ENCODE measurements at regions not wholly inside any gene's neighbourhood (a gene's known extent, or its start where the extent isn't known, plus 50 kb on each side); places are given as distances from the start of the nearest gene placed in this dataset.

GRCh38 chr10:130913844-130914243 lies 397.7 kb downstream of the TCERG1L start:
- Histone ChIP-seq H3K23ac (ENCODE audit: low read depth, low read length) (no peak overlapping the region), H3K4me3 (ENCODE audit: insufficient read depth, low read depth, low read length) (no peak overlapping the region), H3K9ac (ENCODE audit: low read depth, low read length) (no peak overlapping the region), H3K79me1 (ENCODE audit: low read depth in 1 of 2, low read length in 2 of 2) (no peaks in the 10 kb centered on the region), H2BK20ac (ENCODE audit: low read depth, low read length) (no peak overlapping the region), H3K9me1 (ENCODE audit: insufficient read depth, low read length) (no peaks in the 10 kb centered on the region), H3K56ac (ENCODE audit: extremely low read depth, insufficient read depth, low read length) (no peak overlapping the region), H4K20me1 (ENCODE audit: insufficient read depth, low read length) (no peaks in the 10 kb centered on the region), H2AFZ (replicated peaks; ENCODE audit: low read length, poor library complexity) (no peak overlapping the region), H4K5ac (ENCODE audit: low read depth, low read length) (no peak overlapping the region), H3K27me3 (ENCODE audit: control insufficient read depth, insufficient read depth, low read length) (no peaks in the 10 kb centered on the region), H2BK120ac (ENCODE audit: low read depth, low read length) (no peak overlapping the region), H3K4me2 (ENCODE audit: low read depth, low read length) (no peak overlapping the region), H2BK15ac (ENCODE audit: low read depth, low read length) (no peak overlapping the region), H3K27ac (ENCODE audit: insufficient read depth, low read length) (no peak overlapping the region), H2BK5ac (ENCODE audit: low read depth, low read length, poor library complexity, severe bottlenecking) (no peak overlapping the region), H3K14ac (replicated peaks; ENCODE audit: low read depth, low read length) (no peak overlapping the region), H4K91ac (ENCODE audit: insufficient read depth, low read depth, low read length) (no peak overlapping the region), H3K18ac (ENCODE audit: low read depth, low read length) (no peak overlapping the region), H3K9me3 (ENCODE audit: control insufficient read depth, insufficient read depth, low read length) (peaks cover 34% of the 10 kb centered on the region), H4K8ac (ENCODE audit: low read depth in 2 of 2, low read length in 2 of 2) (no peak overlapping the region), H3K4me1 (ENCODE audit: control insufficient read depth, insufficient read depth, low read length) (no peaks in the 10 kb centered on the region), H3K36me3 (ENCODE audit: control insufficient read depth, insufficient read depth, low read length) (no peaks in the 10 kb centered on the region), H3K4ac (ENCODE audit: low read depth, low read length) (no peak overlapping the region), H2AK9ac (replicated peaks; ENCODE audit: low read depth, low read length, poor library complexity) (no peak overlapping the region), H2AK5ac (ENCODE audit: low read depth, low read length) (no peak overlapping the region)
- no peak for ATAC-seq (ENCODE audit: low read depth)
- intact Hi-C loops (cut with micrococcal nuclease) (no loop called here), dilution Hi-C loops (cut with HindIII; ENCODE audit: low sequenced_read_pairs, unreplicated experiment) (no loop called here), in situ Hi-C loops (cut with MboI; ENCODE audit: low sequenced_read_pairs) (no loop called here)
- ChIA-PET POLR2A (ENCODE audit: unreplicated experiment) (no interaction called here), CTCF (no interaction called here)
- BruUV-seq (replicated peaks) = no TSS peak
- DNase-seq = no peak
- no CpG with 5 or more reads among the region's 4 CpGs for WGBS, 2 experiments (ENCODE audit: extremely low coverage in 2 of 2, insufficient read length in 1 of 2)
- TF ChIP-seq CHD1 (IDR thresholded peaks at IDR 0.05; ENCODE audit: low read depth, low read length) = no peak
- TF ChIP-seq BHLHE40 (IDR thresholded peaks at IDR 0.05; ENCODE audit: low read depth, low read length) = no peak
- TF ChIP-seq RCOR1 (IDR thresholded peaks at IDR 0.05; ENCODE audit: insufficient replicate concordance, low read length) = no peak
- no peak for TF ChIP-seq MXI1 (IDR thresholded peaks at IDR 0.05; ENCODE audit: borderline replicate concordance, low read depth, low read length)
- TF ChIP-seq MAFK (IDR thresholded peaks at IDR 0.05; ENCODE audit: low read depth, low read length) = no peak
- TF ChIP-seq MAZ (IDR thresholded peaks at IDR 0.05; ENCODE audit: borderline replicate concordance, low read depth, low read length) = no peak
- TF ChIP-seq RFX5 (IDR thresholded peaks at IDR 0.05; ENCODE audit: low read depth, low read length) = no peak
- TF ChIP-seq NFE2L2 (IDR thresholded peaks at IDR 0.05; ENCODE audit: low read depth, low read length) = no peak
- TF ChIP-seq FOS (IDR thresholded peaks at IDR 0.05; ENCODE audit: low read depth, low read length) = no peak
- no peak for TF ChIP-seq CTCF (conservative IDR thresholded peaks at IDR 0.05; ENCODE audit: low read depth, low read length)
- no peak for TF ChIP-seq ELK1 (IDR thresholded peaks at IDR 0.05; ENCODE audit: borderline replicate concordance, low read depth, low read length)
- TF ChIP-seq CEBPB (IDR thresholded peaks at IDR 0.05; ENCODE audit: low read depth, low read length) = no peak
- no peak for TF ChIP-seq SMC3 (IDR thresholded peaks at IDR 0.05; ENCODE audit: low read depth, low read length)
- no peak for TF ChIP-seq USF2 (IDR thresholded peaks at IDR 0.05; ENCODE audit: low read depth, low read length)
- no peak for TF ChIP-seq POLR2A (IDR thresholded peaks at IDR 0.05; ENCODE audit: low read depth, low read length)
